Activated T-cell treated with anti-CD3 and anti-CD28 coated beads, Interleukin-2, amount 50 U/mL, for 1 hour (primary cell): ENCODE measurements at regions not wholly inside any gene's neighbourhood (a gene's known extent, or its start where the extent isn't known, plus 50 kb on each side); places are given as distances from the start of the nearest gene placed in this dataset.
"Not testable (repeated sequence)": the region's sequence is repeated elsewhere in the genome, so short reads cannot be mapped to it uniquely, and the experiment has no call there.

Source experiments
- DNase-seq: peaks from one replicate; pipeline ENCODE4 v3.0.0-alpha.2; 2020

- DNase-seq = no peak
Observed at GRCh38 chr7:36040679-36041078, 112.4 kb upstream of the EEPD1 start.

- no peak for DNase-seq
Observed at GRCh38 chr7:36044101-36044892, 108.8 kb upstream of the EEPD1 start.

GRCh38 chr7:36045326-36045725 lies 107.7 kb upstream of the EEPD1 start:
- no peak for DNase-seq

- DNase-seq = no peak
Observed at GRCh38 chr7:36045830-36046341, 107.2 kb upstream of the EEPD1 start.

- no peak for DNase-seq
Observed at GRCh38 chr7:36047091-36047658, 105.9 kb upstream of the EEPD1 start.

GRCh38 chr7:36048141-36048901 lies 104.7 kb upstream of the EEPD1 start:
- no peak for DNase-seq

GRCh38 chr7:36048902-36049240 lies 104.2 kb upstream of the EEPD1 start:
- no peak for DNase-seq

- no peak for DNase-seq
Observed at GRCh38 chr7:36051501-36051900, 101.6 kb upstream of the EEPD1 start.

- no peak for DNase-seq
Observed at GRCh38 chr7:36053589-36053988, 99.5 kb upstream of the EEPD1 start.

- DNase-seq = no peak
Observed at GRCh38 chr7:36054637-36055036, 98.4 kb upstream of the EEPD1 start.

- no peak for DNase-seq
Observed at GRCh38 chr7:36055207-36055606, 97.8 kb upstream of the EEPD1 start.

- DNase-seq = no peak
Observed at GRCh38 chr7:36057323-36057722, 95.7 kb upstream of the EEPD1 start.

- no peak for DNase-seq
Observed at GRCh38 chr7:36058020-36058592, 94.9 kb upstream of the EEPD1 start.

- DNase-seq = not testable (repeated sequence)
Observed at GRCh38 chr7:36060388-36060787, 92.7 kb upstream of the EEPD1 start.

GRCh38 chr7:36062154-36062815 lies 90.8 kb upstream of the EEPD1 start:
- no peak for DNase-seq

- DNase-seq = no peak
Observed at GRCh38 chr7:36064676-36065075, 88.4 kb upstream of the EEPD1 start.

GRCh38 chr7:36065563-36066342 lies 87.3 kb upstream of the EEPD1 start:
- not testable (repeated sequence) for DNase-seq

- no peak for DNase-seq
Observed at GRCh38 chr7:36066343-36066664, 86.8 kb upstream of the EEPD1 start.

- DNase-seq = no peak
Observed at GRCh38 chr7:36070230-36070629, 82.8 kb upstream of the EEPD1 start.

- DNase-seq = no peak
Observed at GRCh38 chr7:36071605-36072004, 81.4 kb upstream of the EEPD1 start.

- no peak for DNase-seq
Observed at GRCh38 chr7:36072620-36073019, 80.4 kb upstream of the EEPD1 start.

- no peak for DNase-seq
Observed at GRCh38 chr7:36075561-36075960, 77.5 kb upstream of the EEPD1 start.
